Amniotic stem cell (primary cell): ENCODE measurements at regions not wholly inside any gene's neighbourhood (a gene's known extent, or its start where the extent isn't known, plus 50 kb on each side); places are given as distances from the start of the nearest gene placed in this dataset.

ENCODE experiments used
- DNase-seq: peaks from one replicate; lab custom pipeline; 2025; lab: John Stamatoyannopoulos, UW

GRCh38 chr13:59537500-59537899, 626.2 kb downstream of the DIAPH3 start:
- DNase-seq: no peak

GRCh38 chr13:59538512-59538911, 625.2 kb downstream of the DIAPH3 start:
- DNase-seq: no peak

GRCh38 chr13:59542303-59542702, 621.4 kb downstream of the DIAPH3 start:
- no peak for DNase-seq

GRCh38 chr13:59543418-59543817, 620.3 kb downstream of the DIAPH3 start:
- no peak for DNase-seq

GRCh38 chr13:59545007-59545406, 618.7 kb downstream of the DIAPH3 start:
- DNase-seq: no peak

GRCh38 chr13:59546178-59546577, 617.5 kb downstream of the DIAPH3 start:
- no peak for DNase-seq

GRCh38 chr13:59547950-59548349, 615.8 kb downstream of the DIAPH3 start:
- no peak for DNase-seq

GRCh38 chr13:59562924-59563323, 600.8 kb downstream of the DIAPH3 start:
- no peak for DNase-seq

GRCh38 chr13:59566561-59566960, 597.2 kb downstream of the DIAPH3 start:
- no peak for DNase-seq

GRCh38 chr13:59568306-59568705, 595.4 kb downstream of the DIAPH3 start:
- DNase-seq: no peak

- DNase-seq: no peak
These were observed 593.5 kb downstream of the DIAPH3 start for GRCh38 chr13:59570204-59570603.

- DNase-seq: no peak
These were observed 579.6 kb downstream of the DIAPH3 start for GRCh38 chr13:59584101-59584500.

GRCh38 chr13:59584761-59585670, 578.7 kb downstream of the DIAPH3 start:
- DNase-seq: no peak

GRCh38 chr13:59587030-59587429, 576.7 kb downstream of the DIAPH3 start:
- DNase-seq: no peak

- no peak for DNase-seq
These were observed 575.6 kb downstream of the DIAPH3 start for GRCh38 chr13:59587971-59588716.

- DNase-seq: no peak
These were observed 575.0 kb downstream of the DIAPH3 start for GRCh38 chr13:59588717-59589067.

GRCh38 chr13:59601993-59602392, 561.7 kb downstream of the DIAPH3 start:
- DNase-seq: no peak

GRCh38 chr13:59603646-59604045, 560.1 kb downstream of the DIAPH3 start:
- no peak for DNase-seq

GRCh38 chr13:59607172-59607571, 556.6 kb downstream of the DIAPH3 start:
- no peak for DNase-seq

GRCh38 chr13:59607780-59608233, 555.9 kb downstream of the DIAPH3 start:
- DNase-seq: no peak

- no peak for DNase-seq
These were observed 554.3 kb downstream of the DIAPH3 start for GRCh38 chr13:59609421-59609820.
